Neural progenitor cell (in vitro differentiated cells): ENCODE measurements at regions not wholly inside any gene's neighbourhood (a gene's known extent, or its start where the extent isn't known, plus 50 kb on each side); places are given as distances from the start of the nearest gene placed in this dataset.

ENCODE experiments used
- DNase-seq: peaks from one replicate; pipeline ENCODE4 v3.0.0-alpha.2; 2016; ENCODE audit warnings: low spot score
- H2AFZ ChIP-seq: fragments of 200-600 bp; sonication (generic); replicated peaks from 2 replicates; pipeline ENCODE4 v1.6.1; 2016; ENCODE audit warnings: antibody characterized with exemption
- H3F3A ChIP-seq: fragments of 200-600 bp; sonication (generic); 2 replicates; pipeline ENCODE4 v1.6.1; 2016; ENCODE audit warnings: antibody characterized with exemption, low read depth
- H3K27ac ChIP-seq: fragments of 200-600 bp; sonication (generic); 2 replicates; pipeline ENCODE4 v1.5.1; 2016; ENCODE audit warnings: mild to moderate bottlenecking
- H3K27me3 ChIP-seq: fragments of 200-600 bp; sonication (generic); 2 replicates; pipeline ENCODE4 v1.6.1; 2016; ENCODE audit warnings: mild to moderate bottlenecking, moderate library complexity
- H3K36me3 ChIP-seq: fragments of 200-600 bp; sonication (generic); 2 replicates; pipeline ENCODE4 v1.5.1; 2016
- H3K4me1 ChIP-seq: fragments of 200-600 bp; sonication (generic); 2 replicates; pipeline ENCODE4 v1.6.1; 2016; ENCODE audit warnings: mixed run types
- H3K4me2 ChIP-seq: fragments of 200-600 bp; sonication (generic); 2 replicates; pipeline ENCODE4 v1.6.1; 2016
- H3K4me3 ChIP-seq: fragments of 200-600 bp; sonication (generic); 2 replicates; pipeline ENCODE4 v1.5.1; 2016
- H3K79me2 ChIP-seq: fragments of 200-600 bp; sonication (generic); 2 replicates; pipeline ENCODE4 v1.6.1; 2016; ENCODE audit warnings: low read depth
- H3K9ac ChIP-seq: fragments of 200-600 bp; sonication (generic); 2 replicates; pipeline ENCODE4 v1.6.1; 2016
- H3K9me3 ChIP-seq: fragments of 200-600 bp; sonication (generic); 2 replicates; pipeline ENCODE4 v1.5.1; 2016; ENCODE audit warnings: low read depth
- H4K20me1 ChIP-seq: fragments of 200-600 bp; sonication (generic); 2 replicates; pipeline ENCODE4 v1.6.1; 2016; ENCODE audit warnings: low read depth
- H3K27ac Mint-ChIP-seq: 3 replicates; pipeline ENCODE4 v1.8.0; 2021; ENCODE audit warnings: mixed read lengths
- H3K27me3 Mint-ChIP-seq: 2 replicates; pipeline ENCODE4 v1.8.0; 2022; ENCODE audit warnings: low read depth, mild to moderate bottlenecking, inconsistent platforms, moderate library complexity, mixed read lengths; ENCODE audit not compliant: insufficient read depth
- H3K36me3 Mint-ChIP-seq: 3 replicates; pipeline ENCODE4 v1.8.0; 2021; ENCODE audit warnings: mixed read lengths
- H3K4me1 Mint-ChIP-seq: 3 replicates; pipeline ENCODE4 v1.8.0; 2021; ENCODE audit warnings: mixed read lengths
- H3K4me3 Mint-ChIP-seq: 3 replicates; pipeline ENCODE4 v1.8.0; 2021; ENCODE audit warnings: mild to moderate bottlenecking, moderate library complexity, mixed read lengths
- H3K9me3 Mint-ChIP-seq: 3 replicates; pipeline ENCODE4 v1.8.0; 2020; ENCODE audit warnings: mixed read lengths
- EZH2 ChIP-seq: fragments of 200-600 bp; sonication (generic); IDR thresholded peaks from 2 replicates; pipeline ENCODE4 v1.6.1; 2017; ENCODE audit warnings: antibody characterized with exemption, mild to moderate bottlenecking, moderate library complexity
- EZH2phosphoT487 ChIP-seq: fragments of 200-600 bp; sonication (generic); IDR thresholded peaks from 2 replicates; pipeline ENCODE4 v1.6.1; 2017; ENCODE audit warnings: antibody characterized with exemption
- TF ChIP-seq, protein P1 (sequence below): fragments of 200-600 bp; sonication (generic); IDR thresholded peaks from 2 replicates; pipeline ENCODE4 v1.5.1; 2017; ENCODE audit warnings: antibody characterized with exemption, mild to moderate bottlenecking

DNA sequence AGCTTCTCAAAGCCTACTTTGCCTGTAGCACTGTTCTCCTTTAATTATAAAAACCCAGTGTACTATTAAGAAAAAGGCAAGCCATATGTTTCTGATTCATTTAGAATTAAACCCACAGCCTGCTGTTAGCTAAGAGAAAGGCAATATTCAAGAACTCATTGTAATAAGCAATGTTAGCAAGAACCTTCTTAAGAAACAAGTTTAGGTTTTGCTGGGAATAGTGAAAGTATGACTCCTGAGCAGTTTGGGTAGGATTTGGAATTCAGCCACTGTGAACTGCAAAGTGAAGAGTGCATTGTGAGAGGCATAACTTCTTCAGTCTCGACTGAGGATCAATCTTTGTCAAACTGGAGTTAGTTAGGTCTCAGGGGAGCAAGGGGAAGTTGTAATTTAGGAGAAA lies 206.5 kb upstream of the NT5C1B start:
- H3K4me1 ChIP-seq = no peaks in the 10 kb centered on the region
- peaks cover 2% of the 10 kb centered on the region for H3K27me3 Mint-ChIP-seq
- peaks cover 11% of the 10 kb centered on the region for H3K27me3 ChIP-seq
- no peaks in the 10 kb centered on the region for H3K9me3 ChIP-seq
- no peak for DNase-seq
- H3F3A ChIP-seq = no peaks in the 10 kb centered on the region
- H3K27ac Mint-ChIP-seq = no peak overlapping the region
- H3K9ac ChIP-seq = no peak overlapping the region
- no peak overlapping the region for H3K4me3 ChIP-seq
- no peak overlapping the region for H2AFZ ChIP-seq
- TF ChIP-seq EZH2 = no peak
- TF ChIP-seq EZH2phosphoT487 = no peak
- TF ChIP-seq, protein P1, sequence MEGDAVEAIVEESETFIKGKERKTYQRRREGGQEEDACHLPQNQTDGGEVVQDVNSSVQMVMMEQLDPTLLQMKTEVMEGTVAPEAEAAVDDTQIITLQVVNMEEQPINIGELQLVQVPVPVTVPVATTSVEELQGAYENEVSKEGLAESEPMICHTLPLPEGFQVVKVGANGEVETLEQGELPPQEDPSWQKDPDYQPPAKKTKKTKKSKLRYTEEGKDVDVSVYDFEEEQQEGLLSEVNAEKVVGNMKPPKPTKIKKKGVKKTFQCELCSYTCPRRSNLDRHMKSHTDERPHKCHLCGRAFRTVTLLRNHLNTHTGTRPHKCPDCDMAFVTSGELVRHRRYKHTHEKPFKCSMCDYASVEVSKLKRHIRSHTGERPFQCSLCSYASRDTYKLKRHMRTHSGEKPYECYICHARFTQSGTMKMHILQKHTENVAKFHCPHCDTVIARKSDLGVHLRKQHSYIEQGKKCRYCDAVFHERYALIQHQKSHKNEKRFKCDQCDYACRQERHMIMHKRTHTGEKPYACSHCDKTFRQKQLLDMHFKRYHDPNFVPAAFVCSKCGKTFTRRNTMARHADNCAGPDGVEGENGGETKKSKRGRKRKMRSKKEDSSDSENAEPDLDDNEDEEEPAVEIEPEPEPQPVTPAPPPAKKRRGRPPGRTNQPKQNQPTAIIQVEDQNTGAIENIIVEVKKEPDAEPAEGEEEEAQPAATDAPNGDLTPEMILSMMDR = no peak
- H3K4me2 ChIP-seq = no peak overlapping the region
- no peak overlapping the region for H3K27ac ChIP-seq
- peaks cover 4% of the 10 kb centered on the region for H3K4me1 Mint-ChIP-seq
- H4K20me1 ChIP-seq = no peaks in the 10 kb centered on the region
- H3K36me3 Mint-ChIP-seq = no peaks in the 10 kb centered on the region
- H3K79me2 ChIP-seq = no peaks in the 10 kb centered on the region
- no peak overlapping the region for H3K4me3 Mint-ChIP-seq
- no peaks in the 10 kb centered on the region for H3K9me3 Mint-ChIP-seq
- H3K36me3 ChIP-seq = no peaks in the 10 kb centered on the region

DNA sequence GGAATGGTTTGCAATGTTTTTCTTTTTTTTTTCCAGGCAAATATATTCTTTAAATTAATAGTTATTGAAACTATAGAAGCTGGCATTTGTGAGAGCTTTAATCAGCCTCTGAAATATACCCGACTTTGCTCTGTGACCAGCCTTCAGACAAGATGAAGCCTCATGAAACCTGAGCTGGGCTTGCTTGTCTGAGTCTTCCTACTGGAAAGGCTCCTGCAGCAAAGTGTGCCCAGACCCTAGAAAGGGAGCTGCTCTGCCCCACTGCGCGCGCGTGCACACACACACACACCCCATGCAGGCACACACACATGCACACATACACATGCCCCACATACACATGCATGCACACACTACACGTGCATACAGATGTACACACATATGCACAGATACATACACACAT lies 203.3 kb upstream of the NT5C1B start:
- peaks cover 2% of the 10 kb centered on the region for H3K27me3 Mint-ChIP-seq
- H3K36me3 Mint-ChIP-seq = no peaks in the 10 kb centered on the region
- no peaks in the 10 kb centered on the region for H3K4me1 ChIP-seq
- peaks cover 40% of the 10 kb centered on the region for H3K27me3 ChIP-seq
- H3K9ac ChIP-seq = no peak overlapping the region
- no peaks in the 10 kb centered on the region for H3K9me3 Mint-ChIP-seq
- no peak for TF ChIP-seq EZH2
- no peak for TF ChIP-seq EZH2phosphoT487
- TF ChIP-seq, protein P1 = no peak
- H3K9me3 ChIP-seq = no peaks in the 10 kb centered on the region
- no peak overlapping the region for H3K27ac Mint-ChIP-seq
- peaks cover 2% of the 10 kb centered on the region for H4K20me1 ChIP-seq
- H3F3A ChIP-seq = no peaks in the 10 kb centered on the region
- H3K27ac ChIP-seq = no peak overlapping the region
- no peak overlapping the region for H3K4me2 ChIP-seq
- no peaks in the 10 kb centered on the region for H3K4me1 Mint-ChIP-seq
- no peaks in the 10 kb centered on the region for H3K36me3 ChIP-seq
- H3K4me3 ChIP-seq = no peak overlapping the region
- DNase-seq = peak; percentile 7
- no peak overlapping the region for H2AFZ ChIP-seq
- H3K4me3 Mint-ChIP-seq = no peak overlapping the region
- no peaks in the 10 kb centered on the region for H3K79me2 ChIP-seq

DNA sequence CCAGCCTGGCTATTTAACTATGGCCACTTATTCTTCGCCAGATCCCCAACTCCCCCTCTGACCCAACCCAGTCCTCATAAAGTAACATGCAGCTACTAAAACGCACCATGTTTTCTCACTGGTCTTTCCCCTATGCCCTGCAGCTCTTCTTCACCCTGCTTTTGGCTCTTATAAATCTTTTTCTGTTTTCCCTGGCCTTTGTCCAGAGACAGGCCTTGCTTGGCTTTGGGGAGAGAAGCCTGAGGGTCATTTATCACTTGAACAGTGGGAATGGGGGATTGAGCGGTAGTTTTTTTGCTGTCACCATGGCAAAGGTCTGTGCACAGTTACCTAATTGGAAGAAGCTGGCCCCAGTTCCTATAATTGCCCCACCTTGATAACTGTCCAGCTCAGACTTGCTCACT lies 202.9 kb upstream of the NT5C1B start:
- Histone ChIP-seq H3K9ac (no peak overlapping the region), H3K9me3 (no peaks in the 10 kb centered on the region)

More for the DNA sequence above, 202.9 kb upstream of the NT5C1B start:
- no peak for DNase-seq
- no peak overlapping the region for H3K4me2 ChIP-seq
- TF ChIP-seq EZH2 = no peak
- TF ChIP-seq EZH2phosphoT487 = no peak
- TF ChIP-seq, protein P1 = no peak
- no peak overlapping the region for H3K27ac Mint-ChIP-seq
- H3K36me3 ChIP-seq = no peaks in the 10 kb centered on the region
- no peak overlapping the region for H2AFZ ChIP-seq
- H3K4me3 ChIP-seq = no peak overlapping the region
- H3K27me3 ChIP-seq = peaks cover 44% of the 10 kb centered on the region
- no peaks in the 10 kb centered on the region for H3K79me2 ChIP-seq
- peaks cover 2% of the 10 kb centered on the region for H3K27me3 Mint-ChIP-seq
- no peaks in the 10 kb centered on the region for H3K36me3 Mint-ChIP-seq
- H3F3A ChIP-seq = no peaks in the 10 kb centered on the region
- H3K27ac ChIP-seq = no peak overlapping the region
- no peaks in the 10 kb centered on the region for H3K4me1 Mint-ChIP-seq
- H3K4me3 Mint-ChIP-seq = no peak overlapping the region
- H3K9me3 Mint-ChIP-seq = no peaks in the 10 kb centered on the region
- no peaks in the 10 kb centered on the region for H3K4me1 ChIP-seq
- H4K20me1 ChIP-seq = peaks cover 2% of the 10 kb centered on the region
